ENCODE measurements at regions not wholly inside any gene's neighbourhood (a gene's known extent, or its start where the extent isn't known, plus 50 kb on each side); places are given as distances from the start of the nearest gene placed in this dataset.
A peak's percentile ranks its signal among the peaks of the same experiment; 100 is the strongest.
"Not testable (repeated sequence)": the region's sequence is repeated elsewhere in the genome, so short reads cannot be mapped to it uniquely, and the experiment has no call there.

- no peak for DNase-seq (ENCODE audit: low spot score)
These were observed 463.2 kb downstream of the KLF12 start for GRCh38 chr13:73671011-73671410.

- no peak for DNase-seq (ENCODE audit: low spot score)
These were observed 466.4 kb downstream of the KLF12 start for GRCh38 chr13:73667756-73668155.

- DNase-seq (ENCODE audit: low spot score) = no peak
These were observed 468.9 kb downstream of the KLF12 start for GRCh38 chr13:73665261-73665660.

- DNase-seq (ENCODE audit: low spot score) = no peak
These were observed 469.4 kb downstream of the KLF12 start for GRCh38 chr13:73664851-73665250.

- no peak for DNase-seq (ENCODE audit: low spot score)
These were observed 471.4 kb downstream of the KLF12 start for GRCh38 chr13:73662833-73663232.

GRCh38 chr13:73661687-73662425 lies 472.3 kb downstream of the KLF12 start:
- DNase-seq (ENCODE audit: low spot score) = no peak

- DNase-seq (ENCODE audit: low spot score) = no peak
These were observed 473.1 kb downstream of the KLF12 start for GRCh38 chr13:73661066-73661465.

- DNase-seq (ENCODE audit: low spot score) = no peak
These were observed 475.6 kb downstream of the KLF12 start for GRCh38 chr13:73658639-73659038.

- DNase-seq (ENCODE audit: low spot score) = no peak
These were observed 476.2 kb downstream of the KLF12 start for GRCh38 chr13:73657821-73658540.

- peak; percentile 40 for DNase-seq (ENCODE audit: low spot score)
These were observed 477.3 kb downstream of the KLF12 start for GRCh38 chr13:73656863-73657262.

GRCh38 chr13:73653688-73654087 lies 480.5 kb downstream of the KLF12 start:
- no peak for DNase-seq (ENCODE audit: low spot score)

GRCh38 chr13:73647417-73647816 lies 486.8 kb downstream of the KLF12 start:
- no peak for DNase-seq (ENCODE audit: low spot score)

GRCh38 chr13:73640476-73641179 lies 493.6 kb downstream of the KLF12 start:
- DNase-seq (ENCODE audit: low spot score) = not testable (repeated sequence)

- no peak for DNase-seq (ENCODE audit: low spot score)
These were observed 498.9 kb downstream of the KLF12 start for GRCh38 chr13:73635166-73635787.

- DNase-seq (ENCODE audit: low spot score) = no peak
These were observed 500.3 kb downstream of the KLF12 start for GRCh38 chr13:73633817-73634460.

- DNase-seq (ENCODE audit: low spot score) = no peak
These were observed 502.8 kb downstream of the KLF12 start for GRCh38 chr13:73631411-73631810.

- DNase-seq (ENCODE audit: low spot score) = no peak
These were observed 508.5 kb downstream of the KLF12 start for GRCh38 chr13:73625562-73626339.

GRCh38 chr13:73623281-73623680 lies 510.9 kb downstream of the KLF12 start:
- no peak for DNase-seq (ENCODE audit: low spot score)

- no peak for DNase-seq (ENCODE audit: low spot score)
These were observed 511.8 kb downstream of the KLF12 start for GRCh38 chr13:73622381-73622780.

- DNase-seq (ENCODE audit: low spot score) = no peak
These were observed 515.8 kb downstream of the KLF12 start for GRCh38 chr13:73618275-73618865.

- DNase-seq (ENCODE audit: low spot score) = no peak
These were observed 517.3 kb downstream of the KLF12 start for GRCh38 chr13:73616861-73617260.
